ENCODE measurements at regions not wholly inside any gene's neighbourhood (a gene's known extent, or its start where the extent isn't known, plus 50 kb on each side); places are given as distances from the start of the nearest gene placed in this dataset.
"Not testable (repeated sequence)": the region's sequence is repeated elsewhere in the genome, so short reads cannot be mapped to it uniquely, and the experiment has no call there.

DNA sequence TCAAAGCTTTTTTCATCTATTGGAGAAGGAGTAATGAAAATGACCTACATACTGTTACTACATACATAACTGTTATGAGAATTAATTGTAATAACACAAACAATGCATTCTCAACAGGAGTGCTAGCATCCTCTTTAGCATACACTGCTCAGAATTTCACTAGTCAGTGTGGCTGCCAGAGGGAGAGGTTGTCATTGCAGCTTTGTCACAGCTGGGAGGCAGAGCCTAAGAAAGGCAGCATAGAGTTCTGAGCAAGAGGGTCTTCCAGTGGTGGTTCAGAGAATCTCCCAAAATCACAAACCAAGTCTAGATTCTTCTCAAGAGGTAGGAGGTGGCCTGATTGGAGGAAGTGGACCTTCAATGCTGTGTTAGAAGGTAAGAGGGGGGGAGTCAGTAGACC, 286.7 kb upstream of the CYRIA start:
- DNase-seq, result no peak

GRCh38 chr2:16950436-16950835, 284.8 kb upstream of the CYRIA start:
- no peak for DNase-seq

- no peak for DNase-seq
Observed at GRCh38 chr2:16948710-16949109, 283.1 kb upstream of the CYRIA start.

DNA sequence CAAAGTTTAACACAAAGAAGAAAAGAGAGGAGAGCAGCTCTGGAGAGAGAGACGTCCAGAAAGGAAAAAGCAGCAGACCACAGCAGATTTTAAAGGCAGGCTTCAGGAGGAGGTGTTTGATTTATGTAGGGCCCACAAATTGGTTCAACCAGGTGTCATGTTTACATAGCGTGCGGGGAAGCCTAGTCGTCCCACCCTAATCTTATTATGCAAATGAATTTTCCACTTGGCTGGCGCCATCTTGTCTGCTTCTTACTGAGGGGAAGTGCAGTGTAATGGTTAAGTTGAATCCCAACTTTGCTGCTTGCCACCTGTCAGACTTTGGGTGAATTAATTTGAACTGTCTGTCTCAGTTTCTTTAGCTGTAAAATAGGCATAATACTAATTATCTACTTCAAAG, 282.4 kb upstream of the CYRIA start:
- DNase-seq, result no peak

GRCh38 chr2:16943279-16943958, 277.8 kb upstream of the CYRIA start:
- no peak for DNase-seq

DNA sequence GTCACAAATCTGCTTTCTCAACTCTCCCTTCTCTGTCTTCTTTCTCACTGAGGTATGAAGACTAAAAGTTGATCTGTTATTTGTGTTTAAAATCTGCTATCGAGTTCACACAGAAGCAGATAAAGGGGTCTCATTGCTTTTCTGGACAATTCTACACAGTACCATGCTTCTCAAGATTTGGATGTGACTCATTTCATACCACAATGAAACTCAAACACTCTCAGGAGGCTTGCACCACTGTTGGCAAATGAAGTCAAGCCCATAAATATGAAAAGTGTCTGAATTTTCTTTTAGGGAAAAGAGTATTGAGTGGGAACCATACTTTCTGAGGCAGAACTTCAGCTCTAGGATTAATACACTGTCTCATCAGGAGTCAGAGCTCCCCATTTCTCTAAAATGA, 274.6 kb upstream of the CYRIA start:
- no peak for DNase-seq

DNA sequence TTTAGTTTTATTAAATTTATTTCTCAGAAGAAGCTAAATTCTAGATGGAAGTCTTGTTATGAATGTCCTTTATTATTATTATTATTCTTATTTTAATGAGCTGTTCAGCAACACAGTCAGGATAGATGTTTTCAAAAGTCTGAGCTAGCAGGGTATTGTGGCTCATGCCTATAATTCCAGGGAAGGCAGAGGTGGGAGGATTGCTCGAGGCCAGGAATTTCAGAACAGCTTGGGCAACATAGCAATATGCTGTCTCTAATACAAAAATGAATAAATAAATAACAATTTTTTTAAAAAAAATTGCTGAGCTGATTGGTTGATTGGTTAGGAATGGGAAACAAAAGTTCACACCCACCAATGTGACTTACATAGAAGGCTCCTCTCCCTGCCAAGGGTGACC, 274.1 kb upstream of the CYRIA start:
- no peak for DNase-seq

DNA sequence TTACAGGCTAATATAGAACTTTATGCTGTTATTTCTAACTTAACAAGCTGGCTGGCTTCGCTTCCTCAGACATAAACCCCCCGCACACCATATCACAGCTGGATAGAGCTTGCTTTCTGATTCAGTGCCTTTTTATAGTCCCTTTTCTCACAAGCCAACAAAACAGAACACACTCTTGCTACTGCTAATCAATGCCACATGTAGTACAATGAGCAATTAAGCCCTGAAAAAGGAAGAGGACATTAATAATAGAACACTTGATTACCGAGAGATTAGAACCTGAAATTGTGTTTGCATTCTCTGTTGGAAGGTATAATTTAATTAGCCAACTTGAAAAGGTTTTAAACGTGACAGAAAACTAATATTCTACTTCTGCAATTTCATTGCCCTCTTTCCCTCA, 267.7 kb upstream of the CYRIA start:
- no peak for DNase-seq

DNA sequence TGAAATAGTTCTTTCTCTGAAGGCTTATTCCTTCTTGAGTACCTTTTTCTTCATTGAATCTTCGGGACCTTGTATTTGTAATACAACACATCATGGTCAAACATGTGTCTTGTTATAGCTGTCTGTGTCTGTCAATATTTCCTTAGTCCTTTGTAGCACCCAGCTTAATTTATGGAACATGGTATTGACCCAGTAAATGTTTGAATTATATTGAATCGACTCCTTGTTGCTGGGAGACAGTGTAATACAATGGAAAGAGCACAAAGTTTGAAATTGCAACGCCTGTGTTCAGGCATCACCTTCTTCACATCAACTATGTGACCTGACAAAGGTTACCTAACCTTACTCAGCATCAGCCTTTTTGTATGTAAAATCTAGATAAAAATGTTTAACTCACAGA, 267.2 kb upstream of the CYRIA start:
- DNase-seq, result no peak

- DNase-seq, result no peak
Observed at GRCh38 chr2:16931441-16931840, 265.8 kb upstream of the CYRIA start.

- no peak for DNase-seq
Observed at GRCh38 chr2:16927398-16927797, 261.8 kb upstream of the CYRIA start.

- DNase-seq, result no peak
Observed at GRCh38 chr2:16925145-16925544, 259.5 kb upstream of the CYRIA start.

DNA sequence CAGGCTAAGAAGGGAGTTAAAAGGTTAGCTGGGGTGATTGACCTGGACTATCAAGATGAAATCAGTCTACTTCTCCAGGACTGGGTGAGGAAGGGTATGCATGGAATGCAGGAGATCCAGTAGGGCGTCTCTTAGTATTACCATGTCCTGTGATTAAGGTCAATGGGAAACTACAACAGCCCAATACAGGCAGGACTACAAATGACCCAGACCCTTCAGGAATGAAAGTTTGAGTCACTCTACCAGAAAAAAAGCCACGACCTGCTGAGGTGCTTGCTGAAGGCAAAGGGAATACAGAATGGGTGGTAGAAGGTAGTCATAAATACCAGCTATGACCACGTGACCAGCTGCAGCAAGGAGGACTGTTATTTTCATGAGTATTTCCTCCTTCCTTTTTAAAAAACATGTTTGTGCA, 249.7 kb upstream of the CYRIA start:
- not testable (repeated sequence) for DNase-seq

DNA sequence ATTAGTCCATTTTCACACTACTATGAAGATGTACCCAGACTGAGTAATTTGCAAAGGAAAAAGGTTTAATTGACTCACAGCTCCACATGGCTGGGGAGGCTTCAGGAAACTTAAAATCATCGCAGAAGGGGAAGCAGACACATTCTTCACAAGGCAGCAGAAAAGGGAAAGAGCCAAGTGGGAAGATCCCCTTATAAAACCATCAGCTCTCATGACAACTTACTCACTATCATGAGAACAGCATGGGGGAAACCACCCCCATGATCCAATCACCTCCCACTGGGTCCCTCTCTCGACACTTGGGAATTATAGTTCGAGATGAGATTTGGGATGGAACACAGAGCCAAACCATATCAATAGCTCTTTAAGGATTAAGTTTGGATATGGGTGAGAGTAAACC, 246.1 kb upstream of the CYRIA start:
- DNase-seq, result no peak

GRCh38 chr2:16908656-16909055, 243.0 kb upstream of the CYRIA start:
- no peak for DNase-seq

GRCh38 chr2:16907645-16908282, 242.1 kb upstream of the CYRIA start:
- DNase-seq, result no peak

- not testable (repeated sequence) for DNase-seq
Observed at GRCh38 chr2:16905325-16905724, 239.7 kb upstream of the CYRIA start.

- no peak for DNase-seq
Observed at GRCh38 chr2:16900405-16901025, 234.9 kb upstream of the CYRIA start.

DNA sequence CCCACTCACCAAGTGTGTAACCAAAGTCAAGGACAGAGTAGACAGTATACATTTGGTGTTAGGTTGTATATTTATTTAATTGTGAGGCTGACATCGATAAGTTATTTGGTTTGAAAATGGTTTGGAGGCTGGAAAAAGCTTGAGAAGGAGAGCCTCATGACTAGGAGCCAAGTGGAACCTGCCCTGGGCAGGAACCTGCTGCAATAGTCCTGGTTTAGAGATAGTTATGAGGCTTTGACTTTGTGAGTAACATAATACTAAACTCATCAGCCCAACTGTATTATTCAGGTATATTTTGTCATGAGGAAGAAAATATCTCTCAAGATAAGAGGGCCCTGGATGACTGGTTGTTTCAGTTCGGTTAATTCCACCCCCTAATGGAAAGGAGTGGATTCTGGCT, 234.3 kb upstream of the CYRIA start:
- no peak for DNase-seq

DNA sequence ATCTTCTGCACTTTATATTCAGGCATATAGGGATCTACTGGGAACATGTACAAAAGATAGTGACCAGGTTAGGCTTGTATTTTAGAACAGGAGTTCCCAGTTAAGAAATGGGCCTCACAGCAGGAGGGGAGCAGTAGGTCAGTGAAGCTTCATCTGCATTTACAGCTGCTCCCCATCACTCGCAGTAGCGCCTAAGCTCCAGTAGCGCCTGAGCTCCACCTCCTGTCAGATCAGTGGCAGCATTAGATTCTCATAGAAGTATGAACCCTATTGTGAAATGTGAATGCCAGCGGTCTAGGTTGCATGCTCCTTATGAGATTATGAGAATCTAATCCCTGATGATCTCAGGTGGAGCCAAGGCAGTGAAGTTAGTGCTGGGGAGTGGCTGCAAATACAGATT, 224.4 kb upstream of the CYRIA start:
- DNase-seq, result no peak

GRCh38 chr2:16885027-16885426, 219.4 kb upstream of the CYRIA start:
- DNase-seq, result no peak

- no peak for DNase-seq
Observed at GRCh38 chr2:16882706-16883105, 217.1 kb upstream of the CYRIA start.

GRCh38 chr2:16881122-16881521, 215.5 kb upstream of the CYRIA start:
- no peak for DNase-seq

GRCh38 chr2:16871411-16871810, 205.8 kb upstream of the CYRIA start:
- no peak for DNase-seq

Measured in T-helper 1 cell (primary cell).